ENCODE measurements at regions not wholly inside any gene's neighbourhood (a gene's known extent, or its start where the extent isn't known, plus 50 kb on each side); places are given as distances from the start of the nearest gene placed in this dataset.

DNA sequence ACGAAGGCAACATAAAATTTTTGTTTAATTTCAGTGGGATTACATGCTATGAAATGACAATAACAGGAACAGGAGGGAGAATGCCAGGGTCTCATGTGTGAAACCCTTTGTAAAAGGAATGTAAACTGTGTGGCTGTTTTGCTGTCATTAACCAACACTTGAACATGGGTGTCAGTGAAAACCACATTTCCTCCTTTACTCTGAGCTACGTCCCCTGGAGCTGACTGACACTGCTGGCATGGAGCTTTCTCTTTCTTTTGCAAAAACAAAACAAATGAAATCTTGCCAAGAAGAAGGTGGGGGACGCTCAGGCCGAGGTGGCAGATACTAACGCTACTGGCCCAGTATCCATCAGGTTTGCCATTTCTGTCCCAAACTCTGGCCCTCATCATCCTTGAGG, 121.4 kb downstream of the DMRT2 start:
- TF ChIP-seq, protein P1, sequence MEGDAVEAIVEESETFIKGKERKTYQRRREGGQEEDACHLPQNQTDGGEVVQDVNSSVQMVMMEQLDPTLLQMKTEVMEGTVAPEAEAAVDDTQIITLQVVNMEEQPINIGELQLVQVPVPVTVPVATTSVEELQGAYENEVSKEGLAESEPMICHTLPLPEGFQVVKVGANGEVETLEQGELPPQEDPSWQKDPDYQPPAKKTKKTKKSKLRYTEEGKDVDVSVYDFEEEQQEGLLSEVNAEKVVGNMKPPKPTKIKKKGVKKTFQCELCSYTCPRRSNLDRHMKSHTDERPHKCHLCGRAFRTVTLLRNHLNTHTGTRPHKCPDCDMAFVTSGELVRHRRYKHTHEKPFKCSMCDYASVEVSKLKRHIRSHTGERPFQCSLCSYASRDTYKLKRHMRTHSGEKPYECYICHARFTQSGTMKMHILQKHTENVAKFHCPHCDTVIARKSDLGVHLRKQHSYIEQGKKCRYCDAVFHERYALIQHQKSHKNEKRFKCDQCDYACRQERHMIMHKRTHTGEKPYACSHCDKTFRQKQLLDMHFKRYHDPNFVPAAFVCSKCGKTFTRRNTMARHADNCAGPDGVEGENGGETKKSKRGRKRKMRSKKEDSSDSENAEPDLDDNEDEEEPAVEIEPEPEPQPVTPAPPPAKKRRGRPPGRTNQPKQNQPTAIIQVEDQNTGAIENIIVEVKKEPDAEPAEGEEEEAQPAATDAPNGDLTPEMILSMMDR (IDR thresholded peaks at IDR 0.05; ENCODE audit: poor library complexity): no peak
- no peak for TF ChIP-seq EZH2 (IDR thresholded peaks at IDR 0.05; ENCODE audit: borderline replicate concordance)

Data from hepatocyte (in vitro differentiated cells).